Amniotic epithelial cell (primary cell): ENCODE measurements at regions not wholly inside any gene's neighbourhood (a gene's known extent, or its start where the extent isn't known, plus 50 kb on each side); places are given as distances from the start of the nearest gene placed in this dataset.

Experiments
- DNase-seq: peaks from one replicate; pipeline ENCODE4 v3.0.0-alpha.2; 2010; ENCODE audit warnings: low read depth

DNA sequence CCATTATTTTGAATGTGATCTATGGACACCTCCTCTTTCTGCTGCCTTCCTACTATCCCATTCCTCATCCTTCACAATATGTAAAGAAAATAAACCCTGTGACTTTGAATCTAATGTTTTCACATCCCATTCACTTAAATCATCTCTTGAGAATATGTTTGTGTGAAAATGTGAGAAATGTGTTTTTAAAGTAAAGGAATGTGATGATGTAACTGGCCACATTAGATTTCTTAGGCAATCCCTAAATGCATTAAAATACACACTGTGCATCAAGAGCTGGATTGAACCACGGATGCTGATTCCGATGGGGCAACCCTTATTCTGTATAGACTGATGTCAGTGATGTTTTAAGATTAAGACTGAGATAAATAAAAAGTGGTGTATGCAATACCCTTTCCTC lies 558.9 kb upstream of the TENM3 start:
- DNase-seq: peak; percentile 87

DNA sequence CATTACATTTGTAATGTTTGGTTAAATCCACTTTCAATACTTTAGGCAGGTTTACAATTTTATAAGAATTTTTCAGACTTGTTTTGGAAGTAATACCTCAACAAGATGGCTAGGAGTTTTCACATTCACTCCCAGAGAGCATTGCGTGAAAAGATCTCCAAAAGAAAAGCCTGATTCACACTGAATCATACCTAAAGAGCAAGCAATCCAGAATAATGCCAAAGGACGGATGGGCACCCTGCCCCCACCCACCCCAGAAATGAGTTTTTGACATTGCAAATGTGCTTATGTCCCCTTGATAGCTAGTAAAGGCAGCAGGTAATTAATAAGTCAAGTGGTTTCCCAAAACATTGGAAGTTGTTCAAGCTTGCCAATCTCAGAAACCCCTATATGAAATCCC lies 557.7 kb upstream of the TENM3 start:
- peak; percentile 58 for DNase-seq

DNA sequence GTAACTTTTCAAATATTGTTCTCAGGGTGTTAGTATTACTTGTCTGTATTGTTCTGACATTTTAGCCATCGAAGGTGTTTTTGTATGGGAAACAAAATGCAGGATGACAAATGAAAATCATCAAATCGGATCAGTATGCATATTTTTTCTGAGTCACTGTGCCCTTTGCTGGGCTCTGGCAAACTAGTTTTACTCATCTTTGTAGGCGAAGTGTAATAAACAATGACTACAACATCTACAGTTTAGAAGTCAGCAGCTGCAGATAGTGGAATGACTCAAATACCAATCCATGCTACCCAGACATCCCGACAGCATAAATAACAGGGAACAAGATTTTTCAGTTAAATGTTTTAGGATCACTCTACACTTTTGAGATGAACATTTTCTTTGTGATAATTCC lies 557.3 kb upstream of the TENM3 start:
- peak; percentile 89 for DNase-seq

DNA sequence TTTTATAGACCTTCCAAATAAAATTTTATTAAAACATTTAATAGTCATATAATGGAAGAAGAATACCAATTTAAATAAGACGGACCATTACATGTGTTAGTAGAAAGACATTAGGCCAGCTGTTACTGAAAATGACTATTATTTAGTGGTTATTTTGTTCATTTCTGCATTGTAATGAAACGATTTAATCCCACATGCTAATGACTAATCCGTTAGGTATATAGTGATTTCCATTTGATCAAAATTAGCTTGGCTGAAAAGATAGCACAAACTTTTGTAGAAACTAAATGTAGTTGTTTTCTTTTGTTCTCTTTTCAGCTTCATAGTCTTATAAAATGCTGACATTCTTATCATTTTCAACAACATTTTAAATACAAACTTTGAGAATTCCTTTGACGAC lies 556.1 kb upstream of the TENM3 start:
- no peak for DNase-seq

DNA sequence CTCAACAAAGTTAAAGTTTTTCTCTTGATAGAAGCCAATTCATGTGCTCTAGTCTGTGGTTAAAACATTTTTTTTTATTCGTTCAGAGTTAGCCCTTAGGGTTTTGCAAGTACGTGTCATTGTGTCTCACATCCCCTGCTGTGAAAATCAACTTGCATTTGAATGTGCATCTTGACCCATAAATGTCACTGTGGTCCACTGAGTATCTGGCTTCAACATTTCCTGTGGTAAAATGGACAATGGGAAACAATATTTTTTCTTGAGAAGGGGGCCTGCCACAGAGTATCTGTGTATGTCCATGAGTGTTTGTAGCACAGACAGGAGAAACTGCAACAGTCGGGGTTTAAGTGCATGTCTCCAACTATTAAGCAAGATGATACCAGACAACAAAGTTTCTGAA lies 554.8 kb upstream of the TENM3 start:
- no peak for DNase-seq

DNA sequence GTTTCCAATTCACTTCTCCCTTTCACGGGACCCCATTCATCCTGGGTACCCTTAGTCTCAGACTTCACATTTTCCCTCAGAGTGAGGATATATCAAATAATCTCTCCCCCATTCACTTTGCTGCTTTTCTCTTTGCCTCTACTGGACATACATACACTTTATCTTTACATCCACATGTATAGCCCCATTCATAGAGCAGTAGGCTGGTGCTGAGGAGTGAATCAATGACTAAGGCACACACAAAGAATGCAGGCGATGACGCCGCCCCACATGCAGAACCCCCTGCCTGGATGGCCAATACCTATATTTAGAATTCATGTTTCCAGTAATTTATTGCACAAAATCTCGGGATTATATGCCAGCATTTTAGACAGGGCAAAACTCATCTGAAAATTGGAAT lies 554.3 kb upstream of the TENM3 start:
- no peak for DNase-seq

DNA sequence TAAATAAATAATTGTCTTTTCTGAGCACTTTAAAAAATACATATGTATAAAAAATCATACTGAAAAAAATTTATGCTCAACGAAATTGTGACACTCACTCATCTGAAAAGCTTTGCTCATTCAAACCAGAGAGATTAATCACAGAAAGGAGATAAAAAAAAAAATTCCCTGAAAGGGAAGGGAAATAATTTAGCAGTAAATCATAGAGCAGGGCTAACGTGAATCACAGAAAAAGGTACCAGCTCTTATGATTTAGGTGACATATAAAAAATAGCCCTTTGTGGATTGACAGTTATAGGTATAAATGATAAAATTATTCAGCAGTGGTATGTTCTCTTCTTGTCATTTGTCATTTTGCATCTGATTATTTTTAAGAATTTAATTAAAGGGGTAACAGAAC lies 552.7 kb upstream of the TENM3 start:
- DNase-seq: peak; percentile 12

DNA sequence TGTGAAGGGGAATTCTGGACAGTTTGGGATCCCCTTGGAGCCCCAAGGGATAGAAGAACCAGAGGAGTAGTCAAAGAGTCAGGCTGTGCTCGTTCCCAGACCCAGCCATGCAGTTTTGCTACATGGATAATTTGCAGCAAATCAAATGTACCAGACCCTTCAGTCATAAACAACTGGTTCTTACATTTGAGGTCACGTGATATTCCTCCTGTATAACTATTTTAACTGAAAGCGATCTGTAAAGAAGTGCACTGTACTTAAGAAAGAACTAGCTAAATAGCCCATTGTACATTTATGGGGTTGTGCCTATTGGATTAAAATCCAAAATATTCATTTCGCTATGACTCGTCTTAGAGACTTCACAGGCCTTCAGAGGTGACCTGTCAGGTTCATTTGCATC lies 550.2 kb upstream of the TENM3 start:
- DNase-seq: no peak

DNA sequence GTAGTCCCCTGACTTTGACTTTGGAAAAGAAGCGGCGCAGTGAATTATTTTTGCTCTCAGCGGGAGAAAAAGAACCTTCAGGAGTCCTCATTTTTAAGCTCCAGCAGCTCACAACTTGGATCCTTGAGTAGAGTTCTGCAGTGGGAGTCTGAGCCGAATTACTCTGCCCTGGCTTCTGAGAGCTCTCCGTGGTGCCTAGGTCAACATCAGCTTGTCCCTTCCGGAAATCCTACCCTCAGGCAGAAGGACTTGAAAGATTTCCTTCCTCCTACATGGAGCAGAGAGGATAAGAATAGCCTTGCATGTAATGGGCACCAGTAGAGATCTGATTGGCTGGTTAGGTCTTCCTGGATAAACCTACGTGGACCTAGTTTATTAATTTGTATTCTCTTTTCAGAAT lies 549.7 kb upstream of the TENM3 start:
- DNase-seq: no peak

DNA sequence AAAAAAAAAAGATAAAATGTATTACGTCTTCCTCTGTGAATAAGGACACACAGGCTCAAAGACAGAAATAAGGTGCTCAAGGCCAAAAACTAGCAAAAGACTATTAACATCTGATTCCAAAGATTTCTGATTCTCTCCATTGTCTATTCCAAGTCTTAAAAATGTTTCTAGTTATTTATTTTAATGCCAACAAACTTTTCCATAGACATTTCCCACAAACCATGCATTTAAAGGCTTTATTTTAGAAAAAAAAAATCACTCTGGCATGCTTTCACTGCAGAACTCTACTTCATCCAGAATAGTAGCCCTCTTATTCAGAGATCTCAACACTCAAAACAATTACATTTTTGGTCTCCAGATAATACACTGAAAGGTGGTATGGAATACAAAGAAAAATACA lies 545.0 kb upstream of the TENM3 start:
- DNase-seq: no peak

DNA sequence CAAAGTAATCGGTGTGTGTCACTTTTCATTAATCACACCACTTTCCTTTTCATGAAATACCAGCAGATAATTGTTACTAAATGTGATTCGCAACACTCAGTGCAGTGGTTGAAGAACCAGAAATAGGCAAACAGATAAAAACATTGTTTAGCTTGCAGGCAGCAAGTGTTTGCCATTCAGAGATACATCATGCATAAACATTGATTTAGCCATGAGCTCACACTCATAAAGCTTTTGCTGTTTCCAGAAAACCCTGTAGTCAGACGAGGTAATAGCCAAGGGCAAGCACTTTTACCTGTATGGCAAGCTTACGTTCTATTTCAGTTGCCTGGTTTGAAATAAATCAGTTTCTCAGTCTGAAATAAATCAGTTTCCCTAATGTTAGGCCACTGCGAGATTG lies 542.0 kb upstream of the TENM3 start:
- DNase-seq: no peak

DNA sequence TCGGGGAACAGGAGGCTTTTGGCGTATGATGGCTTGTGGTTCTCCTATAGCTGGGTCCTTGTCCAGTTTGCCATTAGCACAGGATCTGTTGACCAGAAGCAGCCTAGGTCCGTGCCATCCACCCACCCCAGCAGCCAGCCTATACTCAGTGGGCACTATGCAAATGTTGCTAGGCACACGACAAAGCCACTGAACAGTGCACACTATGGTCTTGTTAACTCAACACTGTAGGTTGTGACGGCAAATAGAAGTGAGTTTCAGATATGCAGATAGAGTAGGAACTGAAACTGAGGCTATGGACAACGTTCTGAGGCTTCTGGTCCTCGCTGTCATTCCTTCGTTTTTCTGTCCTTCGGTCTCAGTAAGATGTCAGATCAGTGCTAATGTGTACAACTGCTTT lies 541.3 kb upstream of the TENM3 start:
- DNase-seq: no peak

DNA sequence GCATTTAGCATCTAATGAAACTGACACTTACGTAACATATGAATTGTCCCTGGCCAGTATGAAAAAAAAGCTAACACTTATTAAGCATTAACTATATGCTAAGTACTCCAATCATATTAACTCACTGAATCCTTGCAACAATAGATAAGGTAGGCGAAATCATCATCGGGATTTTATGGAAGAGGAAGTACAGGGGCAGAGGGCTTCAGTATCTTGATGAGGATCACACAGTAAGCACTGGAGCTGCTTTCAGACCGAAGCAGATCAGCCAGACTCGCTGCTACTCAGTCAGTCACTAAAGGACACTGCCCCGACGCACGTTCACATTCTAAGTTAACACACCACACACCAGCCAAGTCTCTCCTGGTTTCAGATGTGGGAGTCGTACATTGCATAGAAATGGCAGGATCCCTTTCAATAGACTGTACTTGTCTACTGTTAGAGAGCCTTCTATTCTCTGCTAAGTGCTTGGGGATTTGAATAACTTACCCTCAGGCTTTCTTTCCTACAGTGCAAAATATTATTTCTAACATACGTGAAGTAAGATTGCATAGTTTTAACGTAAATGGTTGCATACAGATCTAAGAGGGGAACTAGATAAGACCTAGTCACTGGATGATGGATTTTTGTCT lies 540.2 kb upstream of the TENM3 start:
- no peak for DNase-seq

DNA sequence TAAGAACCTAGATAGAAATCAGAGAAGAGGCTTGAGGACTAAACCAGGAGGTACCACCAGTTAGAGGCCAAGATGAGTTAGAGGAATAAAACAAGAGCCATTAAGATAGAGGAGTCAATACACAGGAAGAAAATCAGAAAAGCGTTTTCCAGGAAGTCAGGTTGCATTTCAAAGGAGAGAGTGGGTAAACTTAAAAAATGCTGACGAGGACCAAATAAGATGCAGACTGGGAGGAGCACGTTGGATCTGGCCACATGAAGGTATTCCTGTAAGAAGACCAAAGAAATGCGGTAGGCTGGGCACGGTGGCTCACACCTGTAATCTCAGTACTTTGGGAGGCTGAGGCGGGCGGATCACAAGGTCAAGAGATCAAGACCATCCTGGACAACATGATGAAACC lies 533.1 kb upstream of the TENM3 start:
- DNase-seq: no peak

DNA sequence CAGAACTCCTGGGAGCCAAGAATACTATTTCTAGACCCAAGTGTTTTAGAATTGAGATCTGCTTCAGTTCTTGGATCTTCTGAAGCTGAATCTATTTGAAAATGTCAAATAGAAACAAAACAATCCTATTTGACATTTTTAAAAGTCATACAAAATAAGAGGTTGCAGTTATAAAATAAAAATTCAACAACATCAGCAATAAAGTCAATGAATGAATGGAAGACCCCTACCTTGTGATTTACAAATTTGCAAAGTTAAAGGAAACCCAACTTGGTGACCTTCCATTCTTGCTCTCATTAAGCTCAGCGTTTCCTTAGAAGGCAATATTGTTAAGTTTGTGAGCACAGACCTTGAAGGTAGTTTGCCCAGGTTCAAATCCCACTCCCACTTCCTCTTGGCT lies 531.8 kb upstream of the TENM3 start:
- DNase-seq: no peak

DNA sequence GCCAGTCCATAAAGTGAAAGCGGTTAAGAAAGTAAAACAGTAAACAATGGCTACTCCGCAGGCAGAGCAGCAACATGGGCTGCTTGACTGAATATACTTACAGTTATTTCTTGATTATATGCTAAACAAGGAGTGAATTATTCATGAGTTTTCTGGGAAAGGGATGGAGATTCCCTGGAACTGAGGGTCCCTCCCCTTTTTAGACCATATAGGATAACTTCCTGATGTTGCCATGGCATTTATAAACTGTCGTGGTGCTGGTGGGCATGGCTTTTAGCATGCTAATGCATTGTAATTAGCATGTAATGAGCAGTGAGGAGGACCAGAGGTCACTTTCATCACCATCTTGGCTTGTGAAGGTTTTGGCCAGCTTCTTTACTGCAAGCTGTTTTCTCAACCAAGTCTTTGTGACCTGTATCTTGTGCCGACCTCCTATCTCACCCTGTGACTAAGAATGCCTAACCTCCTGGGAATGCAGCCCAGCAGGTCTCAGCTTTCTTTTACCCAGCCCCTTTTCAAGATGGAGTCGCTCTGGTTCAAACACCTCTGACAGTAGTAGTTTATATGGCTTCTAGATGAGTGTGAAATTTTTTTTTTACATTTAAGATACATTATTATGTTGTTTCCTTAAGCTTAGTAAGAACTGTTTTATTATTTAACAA lies 514.8 kb upstream of the TENM3 start:
- peak; percentile 2 for DNase-seq

DNA sequence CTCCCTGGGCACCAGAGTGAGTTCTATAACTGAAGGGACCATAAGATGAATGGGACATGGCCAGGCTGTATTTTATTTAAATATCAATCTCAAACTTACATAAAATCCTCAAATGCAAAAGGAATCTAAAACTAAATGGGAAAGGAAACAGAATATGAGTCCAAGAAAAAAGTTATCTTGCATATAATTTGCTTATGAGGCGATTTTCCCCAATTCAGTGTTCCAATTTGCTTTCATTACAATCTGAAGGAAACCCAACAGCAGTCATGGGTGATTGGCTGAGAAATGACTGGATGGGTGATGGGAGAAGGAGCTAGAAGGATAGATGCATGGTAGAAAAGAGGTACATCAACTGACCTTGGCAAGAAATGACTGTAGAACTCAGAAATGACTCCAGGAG lies 511.3 kb upstream of the TENM3 start:
- DNase-seq: no peak

DNA sequence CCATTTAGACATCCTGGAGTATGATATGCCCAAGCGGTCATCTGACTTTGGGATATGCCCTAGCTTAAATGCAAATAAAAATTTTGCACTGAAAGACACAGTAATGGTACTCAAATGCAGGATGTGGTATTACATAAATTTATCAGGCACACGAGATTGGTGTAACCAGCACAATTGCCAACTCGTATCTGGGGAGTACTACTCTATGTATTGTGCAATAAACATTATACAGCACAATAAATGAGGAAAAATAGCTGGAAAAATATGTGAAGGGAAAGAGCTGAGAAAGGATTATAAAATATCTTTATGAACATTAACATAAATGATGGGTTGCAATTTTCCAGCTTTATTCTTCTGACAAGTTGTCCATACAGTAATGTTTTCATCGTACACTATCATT lies 505.5 kb upstream of the TENM3 start:
- DNase-seq: no peak

DNA sequence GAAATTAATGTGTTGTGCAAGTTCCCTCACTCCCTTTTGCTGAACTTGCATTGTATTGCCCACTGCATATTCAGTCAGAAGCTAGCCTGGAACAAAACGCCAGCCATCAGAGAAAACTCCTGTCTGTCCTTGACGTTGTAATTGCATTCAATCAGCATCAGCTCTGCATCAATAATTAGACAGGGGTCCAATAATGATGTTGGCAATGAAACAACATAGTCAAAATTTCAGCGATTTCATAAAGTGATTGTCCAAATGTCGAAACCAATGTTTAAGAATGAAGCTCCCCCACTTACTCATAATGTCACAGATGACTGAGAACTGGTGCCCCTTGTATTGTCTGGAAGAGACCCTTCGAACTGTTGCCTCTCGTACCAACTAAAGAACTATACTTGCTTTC lies 504.2 kb upstream of the TENM3 start:
- DNase-seq: no peak

DNA sequence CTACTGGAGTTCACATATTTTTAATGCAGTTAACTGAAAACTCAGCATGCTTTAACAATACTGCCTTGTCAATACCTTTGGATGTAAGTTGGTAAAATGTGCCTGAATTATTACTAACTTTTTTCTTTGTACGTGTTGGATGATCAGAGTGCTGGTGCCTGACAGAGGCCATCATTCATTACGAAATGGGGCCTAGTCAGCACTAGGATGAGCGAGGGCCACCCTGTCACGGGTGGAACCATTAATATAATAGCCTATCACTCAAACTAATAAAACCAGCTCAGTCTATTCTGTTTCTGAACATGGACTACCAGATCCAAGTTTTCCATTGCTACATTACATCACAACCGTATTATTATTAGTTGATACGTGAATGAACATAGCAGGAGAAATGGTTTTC lies 501.7 kb upstream of the TENM3 start:
- DNase-seq: no peak

DNA sequence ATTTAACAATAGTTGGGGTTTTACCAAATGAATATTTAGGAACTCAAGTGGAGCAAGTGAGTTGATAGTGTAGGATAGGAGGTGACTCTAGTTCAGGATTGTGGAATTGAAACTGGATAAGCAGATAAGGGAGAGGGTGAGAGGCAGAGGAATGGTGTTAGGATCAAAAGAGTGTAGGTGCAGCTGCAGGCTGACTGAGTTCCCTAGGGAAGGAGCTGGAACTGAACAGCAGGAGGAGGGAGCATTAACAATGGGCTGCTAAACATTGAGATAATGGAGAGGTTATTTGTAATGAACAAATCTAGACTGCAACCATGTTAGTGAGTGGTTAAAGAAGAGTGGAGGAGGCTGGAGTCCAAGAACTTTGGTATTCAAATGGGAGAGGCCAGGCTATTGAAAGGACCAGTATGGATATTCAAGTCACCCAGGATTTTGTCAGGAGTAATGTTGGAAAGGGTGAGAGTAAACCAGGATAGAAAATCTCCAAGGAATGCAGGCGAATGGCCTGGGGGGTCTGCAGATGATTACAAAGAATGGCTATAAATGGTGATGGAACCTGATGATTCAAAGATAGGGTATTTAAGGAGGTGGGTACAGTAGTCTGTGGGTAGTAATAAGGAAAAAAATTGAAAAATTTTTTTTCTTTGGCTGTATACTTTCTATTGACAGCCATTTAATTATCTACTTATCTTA lies 497.1 kb upstream of the TENM3 start:
- DNase-seq: no peak

DNA sequence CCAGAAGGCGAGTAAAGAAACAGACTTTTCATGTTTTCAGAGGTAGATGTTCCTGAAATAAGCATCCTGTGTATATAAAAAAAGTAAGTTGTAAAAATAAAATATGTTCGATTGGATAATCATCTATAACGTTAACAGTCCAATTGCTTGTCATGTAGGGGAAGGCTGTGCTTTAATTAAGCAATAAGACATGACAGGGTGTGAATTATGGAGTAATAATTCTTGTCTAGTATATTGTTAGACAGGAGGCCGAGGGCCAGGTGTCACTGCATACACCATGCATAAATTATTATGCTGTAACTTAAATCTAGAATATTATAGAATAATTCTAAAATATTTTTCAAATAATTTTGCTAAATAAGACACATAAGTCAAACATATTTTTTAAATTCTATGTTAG lies 494.6 kb upstream of the TENM3 start:
- DNase-seq: no peak

DNA sequence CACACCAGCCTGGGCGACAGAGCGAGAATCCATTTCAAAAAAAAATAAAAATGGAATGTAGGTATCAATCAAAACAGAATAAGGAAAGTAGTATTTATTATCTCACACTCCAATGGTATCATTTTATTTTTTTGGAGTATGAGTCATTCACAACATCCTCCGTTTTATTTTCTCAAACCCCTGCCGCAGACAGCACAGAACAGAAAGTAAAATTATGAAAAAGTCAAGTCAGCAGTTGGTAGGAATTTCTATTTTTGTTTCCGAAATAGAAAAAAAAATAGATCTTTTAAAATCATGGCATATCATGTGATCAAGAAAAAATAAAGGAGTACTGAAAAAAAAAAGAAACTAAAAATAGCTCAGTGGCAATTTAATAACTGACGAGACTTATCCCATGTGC lies 490.7 kb upstream of the TENM3 start:
- DNase-seq: no peak

DNA sequence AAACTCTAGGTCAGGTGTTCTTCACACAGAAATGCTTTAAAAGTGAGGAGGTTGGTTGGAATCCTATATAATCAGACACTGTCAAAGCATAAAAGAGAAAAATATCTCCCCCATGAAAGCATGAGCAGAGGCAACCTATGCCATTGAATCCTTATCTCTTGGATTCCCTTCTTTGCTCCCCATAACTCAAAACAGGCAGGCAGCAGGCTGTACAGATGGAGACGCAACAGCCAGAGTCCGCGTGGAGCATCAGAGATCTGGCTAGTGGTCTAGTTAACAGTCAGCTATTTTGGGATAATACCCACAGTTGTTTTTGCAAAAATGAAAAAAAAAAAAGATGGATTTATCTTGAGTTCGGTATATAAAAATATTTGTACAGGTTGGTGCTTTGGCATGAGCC lies 490.0 kb upstream of the TENM3 start:
- no peak for DNase-seq
